C4-2B (cell line): ENCODE measurements at regions not wholly inside any gene's neighbourhood (a gene's known extent, or its start where the extent isn't known, plus 50 kb on each side); places are given as distances from the start of the nearest gene placed in this dataset.

Experiments
- CTCF ChIP-seq: fragments of 450-650 bp; conservative IDR thresholded peaks from 2 replicates; pipeline ENCODE4 v1.5.1; 2017; ENCODE audit warnings: mild to moderate bottlenecking
- ZFX ChIP-seq: fragments of 450-650 bp; IDR thresholded peaks from 2 replicates; pipeline ENCODE4 v1.6.1; 2017

GRCh38 chr1:193387406-193387805 is 201.0 kb upstream of the B3GALT2 start:
- no peak for TF ChIP-seq CTCF
- no peak for TF ChIP-seq ZFX
